ENCODE measurements at regions not wholly inside any gene's neighbourhood (a gene's known extent, or its start where the extent isn't known, plus 50 kb on each side); places are given as distances from the start of the nearest gene placed in this dataset.
A peak's percentile ranks its signal among the peaks of the same experiment; 100 is the strongest.

GRCh38 chr20:41697861-41698559, 79.8 kb upstream of the CHD6 start (continued):
- TF ChIP-seq ZNF138 (CRISPR knock-in tag; IDR thresholded peaks at IDR 0.05; ENCODE audit: low read depth), result no peak
- no peak for TF ChIP-seq SMAD9 (CRISPR knock-in tag; IDR thresholded peaks at IDR 0.05)
- no peak for TF ChIP-seq ZNF607 (CRISPR knock-in tag; IDR thresholded peaks at IDR 0.05; ENCODE audit: borderline replicate concordance)
- TF ChIP-seq ZNF512B (CRISPR knock-in tag; IDR thresholded peaks at IDR 0.05; ENCODE audit: borderline replicate concordance), result no peak
- no peak for TF ChIP-seq CENPBD1 (CRISPR knock-in tag; IDR thresholded peaks at IDR 0.05; ENCODE audit: borderline replicate concordance, low read depth)

GRCh38 chr20:41696428-41696827, 78.3 kb upstream of the CHD6 start:
- no peak for TF ChIP-seq KDM5B (CRISPR knock-in tag; IDR thresholded peaks at IDR 0.05; ENCODE audit: borderline replicate concordance)
- no peak for TF ChIP-seq LCORL (IDR thresholded peaks at IDR 0.05)
- no peak for TF ChIP-seq LCORL (CRISPR knock-in tag; IDR thresholded peaks at IDR 0.05)
- TF ChIP-seq ZNF530 (CRISPR knock-in tag; IDR thresholded peaks at IDR 0.05; ENCODE audit: low read depth), result no peak
- no peak for TF ChIP-seq HMGA1 (CRISPR knock-in tag; conservative IDR thresholded peaks at IDR 0.05)
- TF ChIP-seq FOSL2 (CRISPR knock-in tag; IDR thresholded peaks at IDR 0.05), result 0 out of 2 replicates have a peak, but pooled peaks have one; percentile 10
- TF ChIP-seq HDAC1 (CRISPR knock-in tag; IDR thresholded peaks at IDR 0.05), result no peak
- no peak for TF ChIP-seq ZNF225 (CRISPR knock-in tag; IDR thresholded peaks at IDR 0.05)
- TF ChIP-seq NFKBIZ (CRISPR knock-in tag; IDR thresholded peaks at IDR 0.05), result no peak
- no peak overlapping the region for H3K27ac ChIP-seq (ENCODE audit: extremely low read length, insufficient read depth, low read length)
- H3K4me2 ChIP-seq (ENCODE audit: low read depth, low read length), result no peak overlapping the region
- 8% methylated on average over 3 of the region's 3 CpGs for WGBS (ENCODE audit: low lambda C conversion rate)
- in situ Hi-C loops (cut with HindIII; ENCODE audit: extremely low pct_ligation_motif_present, low pct_unique_long_range_greater_than_20kb), result no loop called here
- peaks cover 16% of the 10 kb centered on the region for H3K4me1 ChIP-seq (ENCODE audit: insufficient read depth, low read length)
- H3K36me3 ChIP-seq (replicated peaks in 1 of 2; ENCODE audit: control insufficient read depth in 1 of 2, insufficient read depth in 2 of 2, low read length in 2 of 2), result no peaks in the 10 kb centered on the region
- H3K27me3 ChIP-seq (ENCODE audit: control insufficient read depth in 1 of 2, insufficient read depth in 2 of 2, low read length in 2 of 2), result peaks cover 1 to 9% of the 10 kb centered on the region in 2 experiments; a peak in 2 of 5 replicates
- intact Hi-C loops (cut with micrococcal nuclease; ENCODE audit: unreplicated experiment), result no loop called here
- no peak for ATAC-seq
- DNase-seq (ENCODE audit: low spot score), result no peak
- H3K4me3 ChIP-seq (replicated peaks in 1 of 3; ENCODE audit: insufficient read depth in 1 of 3, low read depth in 2 of 3, low read length in 3 of 3), result no peak overlapping the region
- no peak overlapping the region for H3K9ac ChIP-seq (ENCODE audit: insufficient read depth, low read depth, low read length)
- ChIA-PET CTCF (ENCODE audit: low intra/inter-chr PET ratio, low total read pairs) (no interaction called here), POLR2A (no interaction called here)
- H3K9me3 ChIP-seq (ENCODE audit: low read length), result no peaks in the 10 kb centered on the region
- no peak overlapping the region for H2AFZ ChIP-seq (ENCODE audit: low read length)
- no peaks in the 10 kb centered on the region for H4K20me1 ChIP-seq (ENCODE audit: insufficient read depth, low read length)
- FAIRE-seq, result no peak
- H3K79me2 ChIP-seq (ENCODE audit: insufficient read depth, low read length), result no peaks in the 10 kb centered on the region
- BruUV-seq (replicated peaks), result no TSS peak
